ENCODE measurements at regions not wholly inside any gene's neighbourhood (a gene's known extent, or its start where the extent isn't known, plus 50 kb on each side); places are given as distances from the start of the nearest gene placed in this dataset.

GRCh38 chr7:17633067-17633466 lies 307.2 kb downstream of the SNX13 start (continued):
- TF ChIP-seq ARID5B (CRISPR knock-in tag; IDR thresholded peaks at IDR 0.05) = peak; percentile 62
- TF ChIP-seq GATAD2A (CRISPR knock-in tag; IDR thresholded peaks at IDR 0.05) = peak; percentile 13; the same call in 1 of the 2 replicates
- no peak for TF ChIP-seq ZNF124 (CRISPR knock-in tag; IDR thresholded peaks at IDR 0.05)
- TF ChIP-seq FOXP1 (IDR thresholded peaks at IDR 0.05) = peak; percentile 32; the same call in 1 of the 2 replicates
- TF ChIP-seq FOXP1 (CRISPR knock-in tag; IDR thresholded peaks at IDR 0.05) = peak; percentile 92
- no peak for TF ChIP-seq TBL1XR1 (IDR thresholded peaks at IDR 0.05; ENCODE audit: borderline replicate concordance, low read length, partially characterized antibody)
- TF ChIP-seq RBFOX2 (IDR thresholded peaks at IDR 0.05; ENCODE audit: low read depth, low read length) = no peak
- no peak for TF ChIP-seq DRAP1 (CRISPR knock-in tag; IDR thresholded peaks at IDR 0.05)
- peak; percentile 55 for TF ChIP-seq FOXP4 (CRISPR knock-in tag; IDR thresholded peaks at IDR 0.05)
- TF ChIP-seq NKX3-1 (CRISPR knock-in tag; IDR thresholded peaks at IDR 0.05) = no peak
- TF ChIP-seq RAD51 (IDR thresholded peaks at IDR 0.05; ENCODE audit: borderline replicate concordance) = no peak
- no peak for TF ChIP-seq MXI1 (IDR thresholded peaks at IDR 0.05; ENCODE audit: borderline replicate concordance, low read depth, low read length)
- no peak for TF ChIP-seq ZNF3 (CRISPR knock-in tag; IDR thresholded peaks at IDR 0.05)
- TF ChIP-seq ZFYVE20 (CRISPR knock-in tag; IDR thresholded peaks at IDR 0.05; ENCODE audit: borderline replicate concordance, low read depth) = no peak
- no peak for TF ChIP-seq NR2C2 (CRISPR knock-in tag; IDR thresholded peaks at IDR 0.05; ENCODE audit: borderline replicate concordance)
- 0 out of 2 replicates have a peak, but pooled peaks have one; percentile 33 for TF ChIP-seq ZNF317 (CRISPR knock-in tag; IDR thresholded peaks at IDR 0.05)
- TF ChIP-seq THRA (CRISPR knock-in tag; IDR thresholded peaks at IDR 0.05; ENCODE audit: borderline replicate concordance) = no peak
- TF ChIP-seq HIC2 (CRISPR knock-in tag; IDR thresholded peaks at IDR 0.05; ENCODE audit: low read depth) = no peak

Data from HepG2 (cell line).